GM21447 (cell line): ENCODE measurements at regions not wholly inside any gene's neighbourhood (a gene's known extent, or its start where the extent isn't known, plus 50 kb on each side); places are given as distances from the start of the nearest gene placed in this dataset.

ENCODE experiments used
- ATAC-seq: cut with Tn5 transposase; IDR thresholded peaks from one replicate; pipeline ENCODE4 v1.9.1; 2021; ENCODE audit not compliant: unreplicated experiment

DNA sequence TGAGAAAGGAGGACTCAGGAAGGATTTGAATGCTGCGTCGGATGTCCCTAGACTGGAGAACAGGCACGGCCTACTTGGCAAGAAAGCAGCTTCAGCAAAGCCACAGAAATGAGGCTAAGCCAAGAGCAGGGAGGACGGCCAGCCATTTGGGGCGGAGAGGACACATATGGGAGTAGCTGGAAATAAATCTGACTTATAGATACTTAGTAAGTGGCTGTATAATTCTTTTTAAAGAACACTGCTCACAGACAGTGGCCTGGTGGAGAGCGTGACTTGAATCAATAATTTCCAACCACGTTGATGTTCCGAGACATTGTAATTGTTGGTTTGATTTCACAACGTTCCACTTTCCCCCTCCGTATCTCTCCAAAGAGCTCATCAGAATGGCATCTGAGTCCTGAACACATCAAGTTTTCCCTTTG is 67.7 kb upstream of the JCAD start:
- no peak for ATAC-seq

DNA sequence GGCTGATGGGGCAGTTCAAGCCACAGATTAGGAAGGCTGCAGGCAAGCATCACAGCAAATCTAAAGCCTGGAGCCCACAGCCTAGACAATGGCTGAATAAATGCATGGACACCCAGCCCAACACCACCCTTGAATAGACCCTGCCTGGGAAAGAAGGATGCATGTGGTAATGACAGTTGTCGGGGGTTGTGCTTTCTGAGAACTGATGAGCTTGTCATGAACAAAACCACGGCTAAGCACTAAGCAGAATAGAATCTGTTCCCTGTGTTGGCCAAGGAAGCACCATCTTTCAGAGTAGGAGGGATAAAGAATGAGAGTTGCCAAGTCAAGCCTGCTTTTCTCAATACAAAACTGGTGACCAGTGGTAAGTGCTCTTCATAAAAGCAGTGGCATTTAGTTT is 66.1 kb upstream of the JCAD start:
- ATAC-seq = no peak

DNA sequence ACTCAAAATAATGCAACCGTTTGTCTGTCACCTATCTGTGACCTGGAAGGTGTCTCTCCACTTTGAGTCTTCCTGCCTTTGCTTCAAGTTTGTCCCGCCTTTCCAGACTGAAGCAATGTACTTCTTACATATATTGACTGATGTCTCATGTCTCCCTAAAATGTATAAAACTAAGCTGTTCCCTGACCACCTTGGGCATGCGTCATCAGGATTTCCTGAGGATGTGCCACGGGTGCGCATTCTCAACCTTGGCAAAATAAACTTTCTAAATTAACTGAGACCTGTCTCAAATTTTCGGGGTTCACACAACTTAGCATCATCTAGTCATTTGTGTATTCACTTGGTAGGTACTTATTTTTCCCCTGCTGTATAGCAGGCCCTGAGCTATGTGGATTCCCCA is 65.3 kb upstream of the JCAD start:
- ATAC-seq = no peak

DNA sequence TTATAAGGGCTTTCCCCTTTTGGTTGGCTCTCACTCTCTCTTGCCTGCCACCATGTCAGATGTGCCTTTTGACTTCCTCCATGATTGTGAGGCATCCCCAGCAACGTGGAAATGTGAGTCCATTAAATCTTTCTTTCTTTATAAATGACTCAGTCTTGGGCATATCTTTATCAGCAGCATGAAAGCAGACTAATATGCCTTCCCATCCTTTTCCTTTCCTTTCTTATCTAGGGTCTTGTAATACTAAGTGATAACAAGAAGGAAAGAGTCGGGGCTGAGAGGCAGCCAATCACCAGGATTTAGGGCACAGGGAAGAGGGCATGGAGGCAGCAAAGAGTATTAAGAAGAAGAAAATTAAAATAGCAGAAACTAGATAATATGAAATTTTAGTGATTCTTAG is 62.0 kb upstream of the JCAD start:
- ATAC-seq = no peak

DNA sequence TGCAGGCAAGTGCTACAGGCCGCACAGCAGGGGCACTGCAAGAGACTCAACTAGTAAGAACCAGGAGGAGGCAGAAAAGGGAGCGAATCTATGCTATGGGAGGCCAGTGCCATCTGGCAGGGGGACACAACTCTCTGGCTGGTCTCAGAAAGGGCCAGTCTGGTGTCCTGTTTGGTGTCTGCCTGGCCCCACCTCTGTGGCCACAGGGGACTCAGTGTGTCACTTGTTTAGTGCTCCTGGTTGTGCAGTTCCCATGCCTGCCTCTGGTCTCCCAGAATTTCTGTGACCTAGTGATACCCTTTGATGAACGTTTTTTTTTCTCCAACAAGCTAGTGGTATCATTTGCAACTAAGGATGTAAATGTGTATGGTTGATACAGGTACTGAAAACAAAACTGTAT is 59.2 kb upstream of the JCAD start:
- ATAC-seq = no peak

DNA sequence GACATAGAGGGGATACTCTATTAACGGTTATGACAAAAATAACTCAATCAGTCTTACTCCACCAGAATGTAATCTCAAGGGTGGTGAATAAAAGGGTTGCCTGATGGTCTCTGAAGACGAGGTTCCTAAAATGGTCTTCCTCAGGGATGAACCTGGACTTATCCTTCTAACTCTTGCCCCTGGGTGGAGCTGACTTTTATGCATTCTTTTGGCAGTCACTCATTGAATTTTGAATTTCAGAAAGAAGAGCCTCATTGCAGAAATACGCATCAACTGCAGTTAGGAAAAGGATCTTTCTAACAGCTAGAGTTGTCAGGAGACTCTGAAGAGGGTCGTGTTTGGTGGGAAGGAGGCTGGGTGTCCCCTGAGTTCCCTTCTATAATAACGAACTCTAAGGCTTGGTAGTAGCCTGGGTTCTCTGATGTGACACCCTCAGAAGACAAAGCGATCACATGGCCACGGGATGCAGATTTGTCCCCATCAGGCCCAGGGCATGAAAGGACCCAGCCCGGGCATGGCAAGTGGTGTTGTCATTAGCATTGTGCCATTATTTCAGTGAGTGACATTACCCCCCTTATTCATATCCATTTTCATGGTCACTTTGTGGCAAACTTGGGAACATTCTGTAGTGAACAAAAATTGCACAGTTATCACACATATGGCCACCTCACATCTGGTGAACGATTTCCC is 58.6 kb upstream of the JCAD start:
- no peak for ATAC-seq

DNA sequence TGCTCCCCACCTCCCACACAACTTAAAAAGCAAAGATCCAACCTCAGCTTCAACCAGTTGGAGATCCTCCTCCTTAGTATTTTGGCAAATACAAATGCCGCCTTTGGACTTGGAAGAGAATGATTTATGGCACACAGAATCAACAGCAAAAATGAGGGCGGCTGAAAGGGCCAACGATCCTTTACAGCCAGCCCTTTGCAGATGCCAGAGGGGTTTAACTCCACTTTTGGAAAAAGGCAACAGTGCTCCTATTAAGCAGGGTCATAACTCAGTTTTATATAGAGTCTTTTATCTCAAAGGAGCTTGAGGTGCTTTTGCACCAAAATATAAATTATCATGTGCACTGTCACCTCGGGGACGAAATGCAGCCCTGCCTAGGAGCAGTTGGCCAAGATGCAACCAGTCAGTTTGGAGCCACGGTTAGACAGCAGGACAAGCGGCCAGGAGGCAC is 56.7 kb upstream of the JCAD start:
- ATAC-seq = no peak

DNA sequence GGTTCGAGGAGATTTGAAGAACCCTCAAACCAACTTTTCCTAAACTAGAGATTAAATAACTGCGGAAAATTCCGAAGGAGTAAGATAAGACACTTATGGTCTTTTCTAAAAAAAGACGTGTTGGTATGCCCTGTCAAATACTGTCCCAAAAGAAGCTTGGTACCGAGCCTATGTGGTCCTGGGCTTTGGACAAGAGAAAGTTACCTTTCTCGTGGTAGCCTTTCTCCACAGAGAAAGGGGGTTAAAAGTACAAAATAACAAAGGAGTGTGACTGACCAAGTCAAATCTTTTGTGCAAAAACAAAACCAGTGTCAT is 56.2 kb upstream of the JCAD start:
- ATAC-seq = no peak

DNA sequence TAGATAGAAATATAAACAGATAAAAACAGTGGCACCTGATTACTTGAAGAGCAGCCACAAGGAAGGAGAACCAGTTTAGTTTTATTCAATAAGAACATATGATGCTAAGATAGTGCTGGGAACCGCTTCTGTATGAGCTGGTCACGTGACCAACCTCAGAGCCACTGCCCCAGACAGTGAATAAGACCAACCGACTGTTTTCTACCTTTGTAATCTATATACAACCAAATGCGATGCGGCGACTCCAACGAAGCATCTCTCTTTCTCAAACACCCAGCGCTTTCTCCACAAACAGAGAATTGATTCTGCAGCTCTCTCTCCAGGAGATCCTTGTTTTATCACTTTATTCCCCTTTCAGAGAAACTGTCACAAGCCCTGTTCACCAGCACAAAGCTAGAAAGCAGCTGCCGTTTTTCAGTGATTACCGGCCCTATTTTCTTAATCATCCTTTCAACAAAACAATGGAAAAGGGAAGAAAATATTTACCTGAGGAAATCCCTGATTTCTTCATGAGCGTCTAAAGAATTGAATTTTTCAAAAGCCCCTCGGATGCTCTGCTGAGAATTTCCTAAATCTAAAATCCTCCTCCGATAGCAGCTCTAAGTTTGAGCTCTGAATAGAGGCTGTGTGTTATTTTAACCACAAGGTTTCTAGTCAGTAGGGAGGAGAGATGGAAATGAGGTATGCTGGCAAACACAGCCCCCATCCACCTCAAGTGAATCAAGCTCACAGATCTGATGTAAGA is 55.7 kb upstream of the JCAD start:
- no peak for ATAC-seq

DNA sequence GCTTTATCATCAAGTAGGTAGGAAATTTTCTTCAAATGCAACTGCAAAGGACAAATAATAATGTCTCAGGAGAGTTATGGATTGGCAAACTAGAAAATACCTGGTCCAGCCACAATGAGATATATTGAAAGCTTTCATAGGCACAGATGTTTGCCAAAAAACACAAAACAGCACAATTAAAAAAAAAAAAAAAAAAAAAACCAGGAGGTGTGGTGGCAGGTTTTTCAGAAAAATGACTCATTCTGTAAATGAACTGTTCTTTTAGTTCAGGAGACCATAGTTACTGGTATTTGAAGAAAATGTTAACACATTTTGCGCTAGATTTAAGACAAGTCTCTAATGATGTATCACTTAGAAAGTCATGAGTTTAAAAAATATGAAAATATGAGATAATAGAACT is 55.0 kb upstream of the JCAD start:
- no peak for ATAC-seq

DNA sequence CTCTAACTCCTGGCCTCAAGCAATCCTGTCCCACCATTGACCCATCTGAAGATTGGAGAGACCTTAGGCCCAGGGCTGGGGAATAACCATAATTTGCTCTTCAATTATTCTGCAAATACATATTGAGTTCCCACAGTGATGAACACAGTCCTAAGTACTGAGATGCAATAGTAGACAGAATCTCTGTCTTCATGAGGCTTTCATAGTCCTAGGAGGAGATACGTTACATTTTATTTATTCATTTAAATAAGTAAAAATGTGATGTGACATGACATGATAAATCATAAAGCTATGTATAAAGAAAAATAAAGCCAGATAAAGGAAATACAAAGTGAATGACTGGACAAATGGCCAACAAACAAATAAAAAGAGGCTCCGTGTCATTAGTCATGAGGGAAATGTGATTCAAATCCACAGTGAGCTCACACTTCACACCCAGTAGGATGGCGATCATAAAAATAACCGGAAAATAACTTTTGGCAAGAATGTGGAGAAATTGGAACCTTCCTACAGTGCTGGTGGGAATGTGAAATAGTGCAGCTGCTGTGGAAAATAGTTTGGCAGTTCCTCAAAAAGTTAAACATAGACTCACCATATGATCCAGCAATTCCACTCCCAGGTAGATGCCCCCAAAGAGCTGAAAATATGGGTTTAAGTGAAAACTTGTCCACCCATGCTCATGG is 52.1 kb upstream of the JCAD start:
- no peak for ATAC-seq
